Small intestine (tissue), 7 donors: ENCODE measurements at regions not wholly inside any gene's neighbourhood (a gene's known extent, or its start where the extent isn't known, plus 50 kb on each side); places are given as distances from the start of the nearest gene placed in this dataset.

ENCODE experiments used
- DNase-seq, 2 donors: peaks; one replicate each; pipeline versions ENCODE4 v3.0.0 to v3.0.0-alpha.2; 2013
- FAIRE-seq: peaks from 2 replicates; lab custom pipeline; 2012; peaks lifted over from hg19 to GRCh38; lab: Jason Lieb, UNC
- H3K27ac ChIP-seq, 3 donors: one replicate each; pipeline ENCODE4 v1.5.1; 2013; ENCODE audit warnings: low read length in 2 of 3, mild to moderate bottlenecking in 2 of 3, control low read depth in 1 of 3, inconsistent platforms in 1 of 3, low read depth in 1 of 3, moderate library complexity in 1 of 3
- H3K27me3 ChIP-seq, 3 donors: one replicate each; pipeline ENCODE4 v1.6.1; 2013; ENCODE audit warnings: low read length in 3 of 3, inconsistent platforms in 1 of 3; ENCODE audit not compliant: control insufficient read depth in 3 of 3, insufficient read depth in 3 of 3
- H3K36me3 ChIP-seq, 3 donors: one replicate each; pipeline ENCODE4 v1.6.1; 2013; ENCODE audit warnings: low read length in 3 of 3, inconsistent platforms in 1 of 3, low read depth in 1 of 3, mild to moderate bottlenecking in 1 of 3, moderate library complexity in 1 of 3; ENCODE audit not compliant: control insufficient read depth in 3 of 3, insufficient read depth in 2 of 3
- H3K4me1 ChIP-seq, 3 donors: one replicate each; pipeline ENCODE4 v1.6.1; 2013; ENCODE audit warnings: low read length in 2 of 3, inconsistent platforms in 1 of 3, low read depth in 1 of 3, mild to moderate bottlenecking in 1 of 3, moderate library complexity in 1 of 3; ENCODE audit not compliant: control insufficient read depth in 3 of 3, insufficient read depth in 2 of 3
- H3K4me3 ChIP-seq, 3 donors: one replicate each; pipeline ENCODE4 v1.5.1; 2013; ENCODE audit warnings: low read length in 3 of 3, control low read depth in 1 of 3, inconsistent platforms in 1 of 3, low read depth in 1 of 3, mild to moderate bottlenecking in 1 of 3, moderate library complexity in 1 of 3
- H3K9me3 ChIP-seq, 2 donors: one replicate each; pipeline ENCODE4 v1.6.1; 2013; ENCODE audit warnings: low read depth in 1 of 2, low read length in 1 of 2; ENCODE audit not compliant: control insufficient read depth in 2 of 2, insufficient read depth in 1 of 2
- WGBS, 3 donors: extraction: QIAGEN DNeasy Blood & Tissue Kit; methylation state at CpG; one replicate each; pipeline ENCODE4 v1.1.7; 2013; 5-methylcytosine and 5-hydroxymethylcytosine counted together
- donor health status: healthy with polysubstance abuse.
- donor health status: control.
- donor health status: control.
- donor health status: Bipolar disorder and iron deficiency.
- donor health status: healthy.

DNA sequence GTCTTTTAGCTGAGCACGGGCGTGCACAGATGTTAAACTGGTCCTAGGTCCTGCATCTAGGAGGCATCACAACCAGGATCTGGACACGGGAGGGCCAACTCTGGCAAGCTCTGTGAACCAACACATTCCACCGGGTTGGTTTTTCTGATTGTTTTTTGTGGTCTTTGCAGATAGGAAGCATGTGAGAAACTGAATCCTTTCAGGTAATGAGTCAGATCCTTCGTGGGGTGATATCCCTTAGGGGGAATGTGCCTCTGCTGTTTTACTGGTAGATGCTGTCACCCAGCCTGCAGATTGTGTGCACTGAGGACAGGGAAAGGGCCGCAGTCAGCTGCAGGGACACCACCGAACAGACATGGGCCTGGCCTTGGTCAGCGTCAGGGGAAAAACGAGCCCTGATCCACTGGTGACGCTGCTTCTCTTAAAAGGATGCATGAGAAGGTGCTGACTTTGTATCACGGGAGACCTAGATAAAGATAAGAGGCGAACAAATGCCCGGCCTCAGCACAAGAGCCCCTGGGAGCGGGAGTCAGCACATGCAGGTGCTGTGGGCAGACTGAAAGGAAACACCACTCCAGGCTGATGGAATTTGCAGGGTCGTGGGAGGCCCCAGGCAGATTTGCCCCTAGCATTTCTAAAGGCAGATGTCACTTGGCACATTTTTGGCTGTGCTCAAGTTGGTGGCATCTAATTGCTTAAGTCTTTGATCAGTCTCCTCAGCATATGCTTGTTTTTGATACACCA is 51.1 kb downstream of the DOP1B start:
- Histone ChIP-seq H3K9me3 (no peaks in the 10 kb centered on the region), H3K4me1 (peaks cover 0 to 20% (median 2%) of the 10 kb centered on the region in 3 donors), H3K4me3 (no peak overlapping the region), H3K36me3 (peaks cover 0 to 38% (median 2%) of the 10 kb centered on the region in 3 donors), H3K27ac (no peak overlapping the region), H3K27me3 (no peaks in the 10 kb centered on the region)
- FAIRE-seq (no peak), DNase-seq (no peak)
- 82 to 88% (median 86%) methylated on average over 15 of the region's 15 CpGs for WGBS, 3 donors

DNA sequence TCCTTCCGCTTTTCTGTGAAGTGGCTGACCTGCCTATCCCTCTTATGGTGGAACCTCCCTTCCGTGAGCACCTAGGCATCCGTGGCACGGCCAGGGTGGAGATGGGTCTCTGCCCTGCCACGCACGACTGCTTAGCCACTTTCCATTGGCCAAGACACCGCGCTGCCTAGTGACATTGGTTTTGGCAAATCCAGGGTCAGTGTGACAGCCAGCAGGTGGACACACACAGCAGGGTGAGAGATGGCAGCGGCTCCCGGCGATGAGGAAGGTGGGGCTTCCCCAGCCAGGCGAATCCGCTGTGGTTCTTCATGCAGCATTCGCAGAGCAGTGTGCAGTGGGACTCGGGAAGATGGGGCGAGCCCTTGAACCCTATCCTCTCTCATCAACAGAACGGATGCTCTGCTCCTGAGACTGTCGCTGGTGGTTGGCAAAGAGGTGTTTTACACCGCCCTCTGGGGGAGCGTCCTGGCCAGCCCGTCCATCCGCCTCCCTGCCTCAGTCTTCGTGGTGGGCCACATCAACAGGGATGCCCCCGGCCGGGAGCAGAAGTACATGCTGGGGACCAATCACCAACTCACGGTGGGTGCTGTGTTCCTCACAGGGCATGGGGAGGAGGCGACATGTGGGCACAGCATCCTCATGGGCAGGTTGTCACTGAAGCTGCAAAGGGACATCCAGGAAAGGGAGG is 51.8 kb downstream of the DOP1B start:
- H3K9me3 ChIP-seq = no peaks in the 10 kb centered on the region
- no peak overlapping the region for H3K27ac ChIP-seq
- H3K4me3 ChIP-seq = no peak overlapping the region
- 92 to 96% (median 93%) methylated on average over 27 of the region's 27 CpGs for WGBS, 3 donors
- H3K27me3 ChIP-seq = no peaks in the 10 kb centered on the region
- peaks cover 0 to 14% (median 2%) of the 10 kb centered on the region in 3 donors for H3K4me1 ChIP-seq
- no peak for DNase-seq
- FAIRE-seq = no peak
- peaks cover 0 to 43% (median 2%) of the 10 kb centered on the region in 3 donors for H3K36me3 ChIP-seq

DNA sequence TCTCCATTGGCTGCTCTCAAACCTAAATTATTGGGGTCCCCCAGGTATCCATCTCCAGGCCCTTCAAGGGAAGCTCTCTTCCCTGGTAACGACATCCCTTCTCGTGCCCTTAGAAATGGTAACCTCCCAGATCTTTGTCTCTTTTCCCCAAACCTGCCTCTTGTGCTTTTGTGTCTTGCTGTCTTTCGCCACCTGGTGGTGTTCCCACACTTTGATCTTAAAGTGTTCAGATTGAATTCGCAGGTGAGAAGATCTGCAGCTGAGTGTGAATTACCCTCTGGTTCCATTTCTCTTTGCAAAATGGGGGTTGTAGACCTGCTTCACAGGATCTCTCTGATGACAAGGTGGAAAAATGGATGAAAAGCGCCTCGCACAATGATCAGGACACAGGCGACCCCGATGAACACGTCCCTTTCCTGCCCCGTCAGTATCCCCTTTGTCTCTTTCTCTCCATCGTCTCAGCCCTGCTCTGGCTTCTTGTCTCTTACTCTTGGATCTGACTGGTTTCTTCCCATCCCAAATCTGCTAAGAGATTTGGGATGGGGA is 53.1 kb downstream of the DOP1B start:
- DNase-seq (peak; percentile 71 to 82), FAIRE-seq (no peak)
- WGBS, 3 donors = 63 to 74% (median 65%) methylated on average over 11 of the region's 11 CpGs
- Histone ChIP-seq H3K9me3 (no peaks in the 10 kb centered on the region), H3K4me1 (peaks cover 0 to 3% (median 0%) of the 10 kb centered on the region in 3 donors), H3K36me3 (peaks cover 4 to 51% (median 10%) of the 10 kb centered on the region in 3 donors), H3K27me3 (no peaks in the 10 kb centered on the region), H3K27ac (no peak overlapping the region), H3K4me3 (no peak overlapping the region)

DNA sequence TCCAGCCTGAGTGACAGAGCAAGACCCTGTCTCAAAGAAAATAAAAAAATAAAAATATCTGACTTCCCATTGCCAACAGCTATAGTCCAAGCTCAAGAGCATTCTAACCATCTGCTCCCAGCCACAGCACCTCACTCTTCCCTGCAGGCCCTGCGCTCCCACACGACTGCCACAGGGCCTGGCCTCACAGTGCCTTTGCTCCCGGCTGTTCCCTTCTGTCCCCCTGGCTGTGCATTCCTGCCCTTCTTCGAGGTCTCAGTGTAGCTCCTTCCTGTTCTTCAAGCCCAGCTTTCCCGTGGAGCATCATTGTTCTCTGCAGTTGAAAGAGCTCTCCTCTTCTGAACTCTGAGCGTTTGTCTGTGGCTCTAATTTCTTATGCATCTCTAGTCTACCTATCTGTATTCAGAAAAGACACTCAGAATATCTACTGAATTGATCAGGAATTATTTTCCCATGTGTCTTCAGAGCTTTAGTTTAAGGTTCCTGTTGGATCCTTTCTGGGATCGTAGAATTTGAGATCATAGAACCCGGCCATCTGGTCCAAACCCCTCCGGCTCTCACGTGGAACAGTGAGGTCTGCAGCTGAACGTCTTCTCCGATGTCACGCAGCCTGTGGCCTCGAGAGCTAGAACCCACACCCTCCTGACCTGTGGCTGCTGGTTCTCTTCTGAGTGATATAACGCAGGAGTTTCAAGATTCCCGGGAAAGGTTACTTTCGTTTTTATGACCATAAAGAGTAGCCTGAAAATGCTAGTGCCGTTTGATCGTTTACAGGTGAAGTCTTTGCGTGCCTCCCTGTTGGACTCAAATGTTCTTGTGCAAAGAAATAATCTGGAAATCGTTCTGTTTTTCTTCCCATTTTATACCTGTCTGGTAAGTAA is 54.4 kb downstream of the DOP1B start:
- H3K4me3 ChIP-seq = no peak overlapping the region
- H3K27me3 ChIP-seq = no peaks in the 10 kb centered on the region
- no peak for FAIRE-seq
- H3K9me3 ChIP-seq = no peaks in the 10 kb centered on the region
- DNase-seq = peak in 1 of 2 donors; percentile 27
- no peak overlapping the region for H3K27ac ChIP-seq
- H3K36me3 ChIP-seq = peaks cover 4 to 55% (median 10%) of the 10 kb centered on the region in 3 donors
- 67 to 84% (median 71%) methylated on average over 21 of the region's 21 CpGs for WGBS, 3 donors
- peaks cover 0 to 3% (median 0%) of the 10 kb centered on the region in 3 donors for H3K4me1 ChIP-seq

DNA sequence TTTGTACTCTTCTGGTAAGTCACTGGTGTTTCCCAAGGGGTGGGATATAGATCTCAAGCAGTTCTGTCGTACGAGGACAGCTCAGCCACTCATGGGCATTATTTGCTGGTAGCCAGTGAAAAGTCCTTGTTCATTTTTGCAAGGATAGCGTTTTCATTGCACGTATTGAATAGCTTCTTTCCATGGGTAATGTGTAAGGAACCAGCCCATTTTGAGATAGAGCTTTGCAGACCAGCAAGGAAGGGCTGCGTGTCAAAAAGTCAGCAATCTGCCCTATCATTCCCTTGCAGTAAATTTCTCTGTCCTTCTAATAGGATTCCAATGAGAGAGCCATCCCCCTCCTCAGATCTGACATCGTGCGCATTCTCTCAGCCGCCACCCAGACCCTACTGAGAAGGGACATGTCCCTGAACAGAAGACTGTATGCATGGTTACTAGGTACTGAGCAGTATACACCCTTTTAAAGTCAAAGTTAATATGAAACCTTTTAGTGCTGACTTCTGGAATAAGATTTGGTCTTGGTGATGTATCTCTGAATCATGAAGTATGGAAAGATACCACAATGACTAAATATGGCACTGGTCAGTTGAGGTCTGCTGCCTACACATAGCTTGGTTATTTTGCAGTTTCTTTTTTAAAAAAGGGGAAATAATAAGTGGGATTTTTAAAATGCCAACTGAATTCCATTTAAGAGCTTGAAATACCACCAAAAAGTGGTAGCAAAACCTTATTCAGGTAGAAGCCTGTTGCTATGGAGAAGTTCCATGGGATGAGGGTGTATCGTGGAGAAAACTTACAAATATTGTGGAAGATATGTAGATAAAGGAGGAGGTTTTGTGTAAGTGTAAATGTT is 55.3 kb downstream of the DOP1B start:
- FAIRE-seq = no peak

DNA sequence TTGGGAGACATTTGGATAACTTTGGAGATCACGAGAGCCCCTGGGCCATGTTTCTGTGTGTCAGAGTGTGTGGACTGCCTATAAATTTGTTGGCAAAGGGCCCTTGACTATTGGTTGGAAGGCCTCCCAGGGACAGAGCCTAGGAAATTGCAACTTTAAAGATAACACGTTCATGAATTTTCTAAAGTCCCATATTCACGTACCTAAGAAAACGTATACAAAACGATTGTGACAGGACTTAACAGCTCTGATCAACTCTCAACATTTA is 55.8 kb downstream of the DOP1B start:
- WGBS, 3 donors = 93 to 97% (median 94%) methylated on average over 5 of the region's 5 CpGs
- Histone ChIP-seq H3K4me3 (no peak overlapping the region), H3K27me3 (no peaks in the 10 kb centered on the region), H3K4me1 (peaks cover 0 to 3% (median 0%) of the 10 kb centered on the region in 3 donors), H3K9me3 (no peaks in the 10 kb centered on the region), H3K36me3 (peaks cover 4 to 64% (median 16%) of the 10 kb centered on the region in 3 donors), H3K27ac (no peak overlapping the region)
- no peak for DNase-seq
- no peak for FAIRE-seq

More for the DNA sequence above, 55.3 kb downstream of the DOP1B start:
- 92 to 96% (median 96%) methylated on average over 9 of the region's 9 CpGs for WGBS, 3 donors
- H3K27me3 ChIP-seq = no peaks in the 10 kb centered on the region
- H3K9me3 ChIP-seq = no peaks in the 10 kb centered on the region
- H3K4me1 ChIP-seq = peaks cover 0 to 3% (median 0%) of the 10 kb centered on the region in 3 donors
- DNase-seq = no peak
- no peak overlapping the region for H3K4me3 ChIP-seq
- no peak overlapping the region for H3K27ac ChIP-seq
- H3K36me3 ChIP-seq = peaks cover 4 to 61% (median 12%) of the 10 kb centered on the region in 3 donors

DNA sequence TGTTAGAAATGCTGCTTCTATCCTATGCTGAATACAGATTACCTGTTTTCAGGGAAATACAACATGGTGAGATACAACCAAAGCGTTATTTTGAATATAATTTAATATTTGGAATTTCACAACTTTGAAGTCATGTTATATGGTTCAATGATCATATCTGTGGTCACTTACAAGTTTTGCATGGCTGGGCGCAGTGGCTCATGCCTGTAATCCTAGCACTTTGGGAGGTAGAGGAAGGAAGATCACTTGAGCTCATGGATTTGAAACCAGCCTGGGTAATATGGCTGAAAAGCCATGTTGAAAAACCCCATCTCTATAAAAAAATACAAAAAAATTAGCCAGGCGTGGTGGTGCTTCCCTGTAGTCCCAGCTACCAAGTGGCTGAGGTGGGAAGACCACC is 57.9 kb downstream of the DOP1B start:
- DNase-seq (no peak), FAIRE-seq (no peak)
- peaks cover 8 to 53% (median 22%) of the 10 kb centered on the region in 3 donors for H3K36me3 ChIP-seq
- peaks cover 0 to 3% (median 0%) of the 10 kb centered on the region in 3 donors for H3K4me1 ChIP-seq
- no peaks in the 10 kb centered on the region for H3K27me3 ChIP-seq
- no peak overlapping the region for H3K27ac ChIP-seq
- no peaks in the 10 kb centered on the region for H3K9me3 ChIP-seq
- WGBS, 3 donors = 83 to 96% (median 96%) methylated on average over 3 of the region's 3 CpGs
- no peak overlapping the region for H3K4me3 ChIP-seq
